CD4-positive, alpha-beta T cell treated with Interferon alpha-2 for 1 hour (primary cell): ENCODE measurements at regions not wholly inside any gene's neighbourhood (a gene's known extent, or its start where the extent isn't known, plus 50 kb on each side); places are given as distances from the start of the nearest gene placed in this dataset.

ENCODE experiments used
- DNase-seq, 2 donors: peaks; one replicate each; pipeline ENCODE4 v3.0.0-alpha.2; 2020 to 2022

DNA sequence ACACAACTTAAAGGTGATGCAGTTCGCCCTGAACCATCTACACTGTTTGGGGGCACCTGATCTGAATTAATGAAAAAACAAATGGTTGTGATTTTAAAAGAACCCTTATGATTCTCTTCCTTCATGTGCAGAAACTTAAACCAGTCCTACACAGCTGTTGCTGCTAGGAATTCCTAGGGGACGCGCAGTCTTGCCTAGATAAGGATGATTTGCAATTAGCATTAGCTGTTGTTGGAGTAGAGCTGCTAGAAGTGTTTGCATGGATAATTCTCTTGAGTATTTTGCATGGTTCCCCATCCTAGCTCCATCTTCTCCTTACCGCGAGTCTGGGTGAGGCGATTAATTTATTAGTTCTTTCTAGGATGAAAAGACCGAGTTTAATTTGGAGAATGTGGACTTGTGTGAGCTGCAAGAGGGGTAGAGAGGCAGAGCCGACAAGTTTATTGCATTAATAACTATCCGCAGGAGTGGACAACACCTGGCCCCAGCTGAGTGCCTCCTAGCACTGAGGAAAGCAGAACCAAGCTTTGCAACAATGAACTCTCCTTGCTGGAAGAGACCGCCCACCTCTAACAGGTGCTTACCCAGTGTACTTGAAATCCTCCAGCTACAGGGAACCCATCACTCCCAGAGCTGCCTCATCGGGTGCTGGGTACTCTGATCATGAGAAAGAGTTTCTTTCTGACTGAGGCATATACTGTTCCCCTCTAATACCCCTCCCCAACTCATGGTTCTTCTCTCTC lies 75.0 kb upstream of the WNT7A start:
- DNase-seq: no peak

GRCh38 chr3:13954266-13954665 lies 74.4 kb upstream of the WNT7A start:
- no peak for DNase-seq

DNA sequence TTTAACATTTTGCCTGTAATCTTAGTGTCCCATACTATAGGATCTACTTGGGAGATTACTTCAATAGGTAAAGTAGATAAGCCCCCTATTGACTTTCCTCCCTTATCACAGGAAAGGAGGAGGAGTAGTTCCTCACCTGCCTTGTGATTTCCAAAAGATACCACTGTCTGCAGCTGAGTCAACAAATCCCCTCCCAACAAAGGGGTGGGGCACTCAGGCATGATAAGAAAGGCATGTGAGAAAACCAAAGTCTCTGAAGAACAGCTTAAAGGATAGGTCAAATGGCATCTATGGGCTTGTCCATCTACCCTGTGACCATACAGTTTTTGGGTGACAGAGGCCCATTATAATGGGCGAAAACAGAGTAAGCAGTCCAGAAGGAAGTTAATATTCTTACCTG lies 71.3 kb upstream of the WNT7A start:
- DNase-seq: no peak

DNA sequence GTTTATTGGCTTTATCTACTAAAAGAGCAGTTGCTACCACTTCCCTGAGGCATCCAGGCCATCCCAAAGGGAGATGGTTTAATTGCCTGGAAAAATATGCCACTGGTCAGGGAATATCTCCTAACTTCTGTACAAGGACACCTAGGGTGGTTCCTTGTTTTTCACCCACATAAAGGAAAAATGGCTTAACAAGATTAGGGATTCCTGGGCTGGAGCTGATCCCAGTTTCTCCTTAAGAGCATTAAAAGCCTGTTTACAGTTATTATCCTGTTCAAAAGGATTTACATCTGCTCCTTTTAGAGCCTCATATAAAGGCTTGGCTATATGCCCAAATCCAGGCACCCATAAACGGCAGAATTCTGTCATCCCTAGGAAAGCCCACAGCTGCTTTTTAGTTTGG lies 70.2 kb upstream of the WNT7A start:
- no peak for DNase-seq

DNA sequence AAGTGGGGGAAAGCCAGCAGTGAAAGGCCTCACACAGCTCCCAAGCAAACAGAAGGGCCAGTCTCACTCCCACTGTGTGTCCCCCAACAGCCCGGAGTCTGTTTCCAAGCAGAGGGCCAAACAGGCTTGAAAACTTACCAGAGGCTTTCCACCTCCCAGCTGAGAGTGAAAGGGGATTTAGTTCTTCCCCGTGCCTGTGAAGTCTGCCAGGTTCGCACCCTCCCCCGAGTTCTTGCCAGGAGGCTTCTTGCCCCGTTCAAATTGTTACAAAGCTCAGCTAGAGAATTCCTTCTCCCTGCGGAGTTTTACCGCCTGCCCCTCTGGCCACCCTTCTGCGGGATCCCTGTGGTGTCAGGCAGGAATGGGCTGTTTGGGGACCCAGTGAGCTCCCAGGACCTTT lies 68.0 kb upstream of the WNT7A start:
- no peak for DNase-seq

DNA sequence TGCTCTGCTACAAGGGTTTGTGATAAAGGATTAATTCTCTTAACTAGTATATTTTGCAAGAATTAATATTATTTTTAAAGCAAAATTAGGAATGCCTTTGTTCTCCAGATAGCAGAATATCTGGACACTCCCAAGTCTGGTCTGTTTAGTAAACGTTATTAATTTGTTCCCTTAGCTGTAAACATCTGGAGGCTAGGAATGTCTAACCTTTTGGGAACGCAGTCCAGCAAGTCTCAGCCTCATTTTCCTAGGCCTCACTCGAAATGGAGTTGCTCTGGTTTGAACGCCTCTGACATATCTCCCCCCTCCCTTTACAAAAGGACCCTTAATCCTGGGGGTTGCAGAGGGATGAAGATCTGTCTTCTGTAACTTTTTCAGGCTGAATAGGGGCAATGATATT lies 59.3 kb upstream of the WNT7A start:
- no peak for DNase-seq

DNA sequence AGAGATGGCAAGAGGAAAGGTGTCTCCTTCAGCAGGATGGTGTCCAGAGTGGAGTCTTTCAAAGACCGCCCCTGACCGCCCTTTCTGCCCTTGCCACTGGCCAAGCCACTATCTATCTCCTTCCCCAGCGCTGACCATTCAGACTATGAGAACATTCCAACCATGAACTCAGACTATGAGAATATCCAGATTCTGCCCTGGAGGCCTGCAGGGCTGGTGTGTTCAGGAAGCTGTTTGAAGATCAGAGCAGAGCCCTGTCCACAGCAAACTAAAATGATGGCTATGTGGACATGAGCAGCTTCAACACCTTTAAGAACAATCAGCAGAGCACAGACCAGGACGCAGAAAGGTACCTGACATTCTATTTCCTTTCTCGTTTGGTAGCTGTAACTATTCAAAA lies 57.3 kb upstream of the WNT7A start:
- DNase-seq: no peak

DNA sequence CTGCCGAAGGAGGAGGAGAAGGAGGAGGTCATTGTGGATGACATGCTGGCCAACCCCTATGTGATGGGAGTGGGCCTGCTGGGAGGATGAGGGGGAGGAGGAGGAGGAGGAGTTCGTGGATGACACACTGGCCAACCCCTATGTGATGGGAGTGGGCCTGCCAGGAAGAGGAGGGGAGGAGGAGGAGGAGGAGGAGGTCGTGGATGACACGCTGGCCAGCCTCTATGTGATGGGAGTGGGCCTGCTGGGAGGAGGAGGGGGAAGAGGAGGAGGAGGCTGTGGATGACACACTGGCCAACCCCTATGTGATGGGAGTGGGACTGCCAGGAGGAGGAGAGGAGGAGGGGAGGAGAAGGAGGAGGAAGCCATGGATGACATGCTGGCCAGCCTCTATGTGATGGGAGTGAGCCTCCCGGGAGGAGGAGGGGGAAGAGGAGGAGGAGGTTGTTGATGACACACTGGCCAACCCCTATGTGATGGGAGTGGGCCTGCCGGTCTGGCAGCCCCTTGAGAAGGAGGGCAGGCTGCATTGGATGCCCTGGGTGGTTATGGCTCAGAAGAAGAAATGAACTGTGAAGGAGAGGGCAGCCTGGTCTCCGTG lies 55.7 kb upstream of the WNT7A start:
- no peak for DNase-seq

DNA sequence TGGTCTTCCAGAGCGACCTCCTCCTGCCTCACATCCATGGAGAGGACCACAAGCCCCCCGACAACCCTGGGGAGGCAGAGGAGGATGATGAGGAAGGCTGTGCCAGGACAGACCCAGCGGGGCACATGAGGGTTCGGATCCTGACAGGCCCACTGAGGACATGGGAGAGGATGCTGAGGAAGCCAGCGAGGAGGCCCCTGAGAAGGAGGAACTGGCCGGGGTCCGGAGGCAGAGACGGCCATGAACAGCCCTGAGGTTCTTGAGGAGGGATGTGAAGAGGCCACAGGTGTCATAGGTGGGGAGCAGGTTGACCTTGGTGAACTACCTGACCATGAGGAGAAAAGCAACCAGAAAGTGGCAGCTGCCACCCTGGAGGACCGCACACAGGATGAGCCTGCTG lies 54.9 kb upstream of the WNT7A start:
- DNase-seq: no peak

GRCh38 chr3:13934315-13934714 lies 54.4 kb upstream of the WNT7A start:
- no peak for DNase-seq

- DNase-seq: peak in 1 of 2 donors; percentile 1
Observed at GRCh38 chr3:13932578-13933295, 52.9 kb upstream of the WNT7A start.

- no peak for DNase-seq
Observed at GRCh38 chr3:13931172-13931571, 51.3 kb upstream of the WNT7A start.
